ENCODE measurements at regions not wholly inside any gene's neighbourhood (a gene's known extent, or its start where the extent isn't known, plus 50 kb on each side); places are given as distances from the start of the nearest gene placed in this dataset.

DNA sequence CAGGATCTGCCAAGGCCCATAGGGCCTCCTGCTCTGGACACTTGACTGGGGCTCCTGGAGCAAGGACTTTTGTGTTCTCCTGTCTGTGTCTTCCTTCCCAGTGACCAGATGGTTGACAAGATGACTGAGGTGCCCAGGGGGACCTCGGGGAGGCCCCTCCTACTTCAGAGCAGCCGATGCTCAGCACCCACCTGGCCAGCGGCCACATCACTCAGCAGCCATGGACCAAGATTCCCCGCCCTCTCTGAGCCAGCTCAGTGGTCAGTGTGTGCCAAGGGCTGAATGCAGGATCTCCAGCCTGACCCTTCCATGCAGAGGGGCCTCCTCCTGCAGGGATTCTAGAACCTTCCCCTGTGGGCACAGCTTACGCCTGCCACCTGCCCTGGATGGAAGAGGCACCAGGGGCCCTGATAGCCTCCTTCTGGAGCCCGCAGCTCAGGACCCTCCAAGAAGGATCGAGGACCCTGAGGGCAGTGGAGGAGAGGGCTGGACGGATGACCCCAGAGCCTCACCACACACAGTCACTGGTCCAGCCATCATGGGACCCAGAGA, 87.4 kb upstream of the GPC1 start:
- H3K18ac ChIP-seq (ENCODE audit: extremely low read depth, low read length): no peak overlapping the region
- no peak for FAIRE-seq
- ChIA-PET CTCF (ENCODE audit: partially characterized antibody) (no interaction called here), POLR2A (ENCODE audit: partially characterized antibody) (no interaction called here)
- H2BK20ac ChIP-seq (ENCODE audit: low read length): no peak overlapping the region
- WGBS, 2 experiments (ENCODE audit: extremely low coverage in 1 of 2, insufficient coverage in 1 of 2, insufficient read length in 1 of 2, insufficient replicate concordance in 2 of 2, low coverage in 1 of 2, low lambda C conversion rate in 2 of 2, missing lambda C conversion rate in 1 of 2): 91% methylated on average over 7 of the region's 8 CpGs; no CpG with 5 or more reads in 1 of the 2 experiments
- H3K23me2 ChIP-seq (ENCODE audit: low read depth, low read length): no peaks in the 10 kb centered on the region
- no peak for DNase-seq (ENCODE audit: low read depth in 1 of 2, low spot score in 2 of 2)
- no peak overlapping the region for H3K23ac ChIP-seq (ENCODE audit: insufficient read length)
- H3K36me3 ChIP-seq (ENCODE audit: control insufficient read depth in 2 of 4, insufficient read depth in 4 of 4, low read length in 3 of 4): no peaks in the 10 kb centered on the region
- H3K56ac ChIP-seq (replicated peaks; ENCODE audit: insufficient read length, low read depth, low read length): no peak overlapping the region
- no peaks in the 10 kb centered on the region for H4K20me1 ChIP-seq (replicated peaks in 1 of 2; ENCODE audit: control insufficient read depth in 1 of 2, insufficient read depth in 2 of 2, low read length in 2 of 2)
- H4K91ac ChIP-seq (replicated peaks; ENCODE audit: insufficient read length, low read length): no peak overlapping the region
- H2BK120ac ChIP-seq (replicated peaks; ENCODE audit: low read depth, low read length): no peak overlapping the region
- H2AFZ ChIP-seq (ENCODE audit: low read length): no peak overlapping the region
- no peak overlapping the region; the same call in 1 of the 2 replicates for H4K8ac ChIP-seq (ENCODE audit: extremely low read depth, insufficient read depth, low read length)
- no peak overlapping the region for H4K5ac ChIP-seq (ENCODE audit: insufficient read length, low read depth, low read length)
- no peak overlapping the region for H3K9ac ChIP-seq (replicated peaks in 1 of 4; ENCODE audit: extremely low read depth in 1 of 4, low read depth in 3 of 4, low read length in 3 of 4)
- no peak overlapping the region for H3K14ac ChIP-seq (ENCODE audit: insufficient read length)
- H3K27me3 ChIP-seq (replicated peaks in 1 of 4; ENCODE audit: control insufficient read depth in 3 of 4, extremely low read depth in 1 of 4, insufficient read depth in 3 of 4, low read length in 3 of 4): no peaks in the 10 kb centered on the region; a peak in 1 of 7 replicates
- no peak overlapping the region for H3K4ac ChIP-seq (replicated peaks; ENCODE audit: insufficient read length, low read depth, low read length)
- peaks cover 16 to 17% of the 10 kb centered on the region in 2 experiments; a peak in 3 of 4 replicates for H3K9me3 ChIP-seq (ENCODE audit: insufficient read depth in 2 of 2, low read depth in 1 of 2, low read length in 1 of 2)
- no peaks in the 10 kb centered on the region for H3K79me2 ChIP-seq (ENCODE audit: control insufficient read depth in 1 of 2, insufficient read depth in 2 of 2, low read length in 2 of 2)
- TF ChIP-seq SP2 (IDR thresholded peaks at IDR 0.05; ENCODE audit: low read length) (no peak), BCL11A (IDR thresholded peaks at IDR 0.05; ENCODE audit: low read depth in 2 of 2, low read length in 2 of 2) (no peak), KDM4A (IDR thresholded peaks at IDR 0.05; ENCODE audit: low read depth, low read length, severe bottlenecking) (no peak), SP1 (IDR thresholded peaks at IDR 0.05; ENCODE audit: low read depth, low read length) (no peak), JUN (IDR thresholded peaks at IDR 0.05; ENCODE audit: low read depth, low read length) (no peak), CBX8 (IDR thresholded peaks at IDR 0.05; ENCODE audit: borderline replicate concordance, low read depth, low read length) (no peak), SAP30 (IDR thresholded peaks at IDR 0.05; ENCODE audit: insufficient read depth, insufficient replicate concordance, low read length) (no peak), POU5F1 (IDR thresholded peaks at IDR 0.05; ENCODE audit: low read depth, low read length) (no peak), POLR2A (IDR thresholded peaks at IDR 0.05; ENCODE audit: control extremely low read depth in 1 of 2, low read depth in 2 of 2, low read length in 2 of 2) (no peak)
- no peaks in the 10 kb centered on the region for H3K4me1 ChIP-seq (replicated peaks in 1 of 4; ENCODE audit: control insufficient read depth in 3 of 4, insufficient read depth in 4 of 4, low read length in 3 of 4)
- no peak overlapping the region for H2AK5ac ChIP-seq (ENCODE audit: low read depth, low read length)
- no peak overlapping the region for H2BK15ac ChIP-seq (ENCODE audit: low read length)
- H3K27ac ChIP-seq (ENCODE audit: low read depth, low read length): no peak overlapping the region
- no peaks in the 10 kb centered on the region for H3K79me1 ChIP-seq (ENCODE audit: low read depth, low read length)
- H2BK12ac ChIP-seq (ENCODE audit: low read depth, low read length): no peak overlapping the region
- no peak overlapping the region for H2BK5ac ChIP-seq (ENCODE audit: low read depth, low read length)
- no peak overlapping the region for H3K4me2 ChIP-seq (ENCODE audit: insufficient read depth in 1 of 2, low read depth in 2 of 2, low read length in 2 of 2)
- H3K4me3 ChIP-seq (ENCODE audit: extremely low read depth in 1 of 4, insufficient read depth in 2 of 4, low read depth in 3 of 4, low read length in 4 of 4): no peak overlapping the region

Data from H1 (cell line).